HK-2 (cell line): ENCODE measurements at regions not wholly inside any gene's neighbourhood (a gene's known extent, or its start where the extent isn't known, plus 50 kb on each side); places are given as distances from the start of the nearest gene placed in this dataset.
"Not testable (repeated sequence)": the region's sequence is repeated elsewhere in the genome, so short reads cannot be mapped to it uniquely, and the experiment has no call there.

ENCODE experiments used
- DNase-seq: peaks from one replicate; pipeline ENCODE4 v3.0.0-alpha.2; 2018; ENCODE audit not compliant: unreplicated experiment

DNA sequence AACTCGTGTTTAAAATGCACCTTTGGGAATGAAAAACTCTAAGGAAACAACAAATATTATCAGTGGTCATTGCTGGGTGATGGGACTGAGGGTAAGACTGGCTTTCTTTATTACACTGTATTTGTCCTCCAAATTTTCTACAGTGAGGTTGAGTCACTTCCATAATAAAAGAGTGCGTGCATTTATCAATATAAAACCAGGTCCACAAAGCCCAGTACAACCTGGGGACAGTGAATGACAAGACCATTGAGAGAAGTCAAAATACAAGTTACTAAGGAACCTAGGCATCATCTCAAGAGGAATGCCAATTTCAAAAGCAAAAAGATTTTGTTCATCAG lies 76.4 kb downstream of the MAGED4 start:
- DNase-seq, result no peak

DNA sequence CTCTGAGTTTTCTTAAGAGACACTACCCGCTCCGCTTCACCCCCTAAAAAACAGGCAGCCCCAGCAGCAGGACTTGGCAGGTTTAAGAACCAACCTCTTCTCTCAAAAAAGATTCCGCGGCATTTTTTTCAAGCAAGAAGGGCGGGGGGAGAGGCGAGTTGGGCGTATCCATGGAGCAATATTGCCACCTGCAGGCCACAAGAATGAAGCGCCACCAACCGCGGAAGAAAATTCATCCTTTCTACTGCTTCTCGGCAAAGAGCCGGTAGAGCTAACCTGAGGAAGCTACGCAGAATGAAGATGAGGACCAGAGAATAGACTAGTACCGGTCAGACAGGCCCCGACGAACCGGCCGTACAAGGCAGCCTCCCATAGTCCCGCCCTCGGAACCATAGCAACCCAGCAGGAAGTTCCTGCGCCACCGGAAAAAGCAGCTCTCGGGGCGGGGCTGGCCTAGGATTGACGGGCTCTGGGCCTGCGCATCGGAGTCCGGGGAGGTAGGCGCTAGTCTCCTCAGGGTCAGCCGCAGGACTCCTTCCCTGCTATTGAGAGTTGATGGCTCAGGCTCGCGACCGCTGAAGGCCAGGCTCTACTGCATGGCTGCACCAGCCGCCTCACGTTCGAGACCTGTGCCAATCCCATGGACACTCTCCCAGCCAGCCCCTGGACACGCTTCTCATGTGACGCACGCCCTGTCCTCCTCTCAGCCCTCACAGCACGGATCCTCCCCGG lies 76.9 kb downstream of the MAGED4 start:
- peak; percentile 88 for DNase-seq

DNA sequence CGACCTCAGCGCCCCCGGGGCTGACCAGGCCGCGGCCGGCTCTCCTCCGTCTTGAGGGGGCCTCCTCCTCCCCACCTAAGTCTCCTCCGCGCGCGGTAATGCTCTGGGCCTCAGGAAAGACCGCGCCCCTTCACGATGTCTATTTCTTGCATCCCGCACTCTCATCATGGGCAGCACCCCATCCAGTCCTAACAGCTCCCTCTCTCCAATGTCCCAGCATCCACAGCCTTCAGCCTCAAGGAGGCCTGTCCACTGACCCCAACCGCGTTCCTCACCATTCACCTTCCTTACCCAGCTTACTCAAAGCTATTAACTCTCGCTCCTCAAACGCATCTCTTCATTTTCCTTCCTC lies 77.5 kb downstream of the MAGED4 start:
- DNase-seq, result no peak

DNA sequence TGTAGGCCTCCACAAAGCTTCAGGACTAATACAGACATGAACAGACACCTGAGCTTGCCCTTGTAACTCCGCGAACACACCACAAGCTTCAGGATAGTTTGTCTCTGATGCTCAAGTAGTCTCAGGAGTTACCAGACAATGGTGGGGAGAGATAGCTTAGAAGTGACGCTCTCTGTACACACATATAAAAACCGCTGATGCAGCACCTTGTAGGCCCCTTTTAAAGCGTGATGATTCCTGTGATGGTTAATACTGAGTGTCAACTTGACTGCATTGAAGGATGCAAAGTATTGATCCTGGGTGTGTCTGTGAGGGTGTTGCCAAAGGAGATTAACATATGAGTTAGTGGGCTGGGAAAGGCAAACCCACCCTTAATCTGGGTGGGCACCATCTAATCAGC lies 78.7 kb downstream of the MAGED4 start:
- DNase-seq, result no peak

DNA sequence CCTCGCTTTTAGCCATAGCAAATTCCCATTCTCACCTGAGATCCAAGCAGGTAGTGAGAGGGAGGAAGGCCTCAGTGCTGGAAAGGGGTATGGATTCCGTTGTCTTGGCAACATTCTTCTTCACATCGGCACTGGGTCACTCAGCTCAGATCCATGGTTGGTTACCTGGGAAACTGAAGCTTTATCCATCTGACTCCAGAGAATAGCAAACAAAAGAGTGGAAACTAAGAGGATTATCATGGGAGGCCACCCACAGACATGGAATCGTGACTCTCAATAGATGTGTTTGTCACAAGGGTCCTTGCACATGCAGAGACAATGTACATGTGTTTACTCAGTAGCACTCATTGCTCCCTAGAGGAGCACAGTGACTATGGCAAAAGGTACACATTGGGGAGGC lies 81.0 kb downstream of the MAGED4 start:
- DNase-seq, result no peak

DNA sequence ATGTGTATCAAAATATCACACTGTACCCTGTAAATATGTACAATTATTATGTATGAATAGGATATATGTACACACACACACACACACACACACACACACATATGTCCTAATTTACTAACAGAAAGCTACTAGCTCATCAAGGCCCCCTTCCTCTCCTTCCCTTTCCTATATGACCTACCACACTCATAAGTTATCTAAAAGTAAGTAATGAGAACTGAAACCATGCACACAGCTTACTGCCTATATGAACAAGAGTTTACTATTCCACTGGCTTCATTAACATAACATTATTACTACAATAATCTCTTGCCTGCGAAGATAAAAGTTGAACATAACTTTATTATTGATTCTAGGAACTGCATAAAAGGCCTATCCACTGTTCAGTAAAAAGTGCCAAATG lies 83.8 kb downstream of the MAGED4 start:
- not testable (repeated sequence) for DNase-seq

DNA sequence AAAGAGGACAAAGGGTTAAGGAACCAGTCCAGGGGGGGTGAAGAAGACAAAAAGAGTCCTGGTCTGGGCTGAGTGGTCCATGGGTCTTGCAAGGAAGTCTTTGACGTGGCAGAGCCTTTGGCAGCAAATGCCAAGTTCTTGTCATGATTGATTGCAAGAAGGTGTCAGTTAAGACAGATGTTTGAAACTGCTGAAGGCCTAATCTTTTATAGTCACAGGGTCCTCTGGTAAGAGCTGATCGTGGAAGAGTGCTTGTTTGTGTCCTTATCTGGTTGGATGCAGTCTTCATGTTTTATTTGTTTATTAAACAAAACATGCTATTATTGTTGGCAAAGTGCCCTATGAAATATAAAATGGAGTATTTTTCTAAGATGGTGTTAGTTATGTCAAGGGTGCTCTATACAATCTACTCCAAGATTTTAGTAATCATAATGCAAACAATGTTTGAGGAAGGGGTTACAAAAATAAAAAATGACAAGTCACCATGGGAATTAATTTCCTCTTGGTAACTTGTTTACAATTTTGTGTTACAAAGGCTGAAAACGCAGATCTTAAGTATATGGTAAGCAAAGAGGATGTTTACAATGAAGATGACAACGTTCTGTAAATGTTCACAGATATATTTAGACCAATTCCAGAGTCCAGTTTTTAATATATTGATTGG lies 85.9 kb downstream of the MAGED4 start:
- no peak for DNase-seq

DNA sequence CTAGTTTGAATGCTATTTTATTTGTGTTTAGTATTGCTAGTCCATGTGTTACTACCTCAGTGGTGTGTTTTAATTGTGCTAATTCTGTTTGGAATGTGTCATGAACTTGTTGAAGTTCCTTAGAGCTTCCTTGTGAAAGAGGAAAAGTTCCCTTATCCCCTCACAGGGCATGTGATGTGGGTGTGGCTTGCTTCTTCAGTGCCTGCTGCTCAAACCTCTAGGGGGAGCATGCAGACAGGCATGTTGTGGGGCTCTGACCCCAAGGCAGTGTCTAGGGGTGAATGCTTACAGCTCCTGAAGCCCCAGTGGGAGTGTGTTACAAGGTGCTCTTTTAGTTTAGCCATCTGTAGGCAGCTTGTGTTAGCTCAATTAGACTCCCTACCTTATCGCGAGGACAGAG lies 86.5 kb downstream of the MAGED4 start:
- no peak for DNase-seq

DNA sequence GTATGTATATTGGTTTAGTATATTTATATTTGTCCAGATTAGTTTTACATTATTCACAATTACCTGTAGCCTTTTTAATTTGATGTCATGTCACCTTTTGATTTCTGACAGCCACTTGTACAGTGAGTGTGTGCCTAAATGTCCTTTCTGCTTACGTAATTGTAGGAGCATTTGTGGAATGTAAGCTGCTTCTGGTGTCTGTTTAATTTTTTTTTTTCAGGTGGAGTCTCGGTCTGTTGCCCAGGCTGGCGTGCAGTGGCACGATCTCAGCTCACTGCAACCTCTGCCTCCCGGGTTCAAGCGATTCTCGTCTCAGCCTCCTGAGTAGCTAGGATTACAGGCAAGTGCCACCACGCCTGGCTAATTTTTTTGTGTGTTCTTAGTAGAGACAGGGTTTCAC lies 91.2 kb upstream of the XAGE2 start:
- DNase-seq, result no peak

DNA sequence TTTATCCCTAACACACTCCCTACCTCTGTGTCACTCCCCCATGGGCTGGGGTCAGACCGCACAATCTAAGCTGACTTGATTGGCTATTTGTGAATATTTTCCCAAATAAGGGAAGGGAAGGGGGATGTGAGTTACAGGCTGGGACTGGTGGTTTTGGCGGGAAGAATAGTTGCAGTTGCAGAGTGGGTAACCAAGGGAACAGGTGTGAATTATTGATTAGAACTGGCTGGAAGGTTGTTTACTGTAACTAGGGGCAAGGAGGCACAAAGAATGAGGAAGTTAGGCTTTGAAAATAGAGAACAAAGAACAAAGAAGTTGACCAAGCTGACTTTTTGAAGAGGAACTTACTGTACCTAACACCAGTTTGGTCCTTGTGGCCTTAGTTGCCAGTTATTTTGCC lies 88.0 kb upstream of the XAGE2 start:
- no peak for DNase-seq

DNA sequence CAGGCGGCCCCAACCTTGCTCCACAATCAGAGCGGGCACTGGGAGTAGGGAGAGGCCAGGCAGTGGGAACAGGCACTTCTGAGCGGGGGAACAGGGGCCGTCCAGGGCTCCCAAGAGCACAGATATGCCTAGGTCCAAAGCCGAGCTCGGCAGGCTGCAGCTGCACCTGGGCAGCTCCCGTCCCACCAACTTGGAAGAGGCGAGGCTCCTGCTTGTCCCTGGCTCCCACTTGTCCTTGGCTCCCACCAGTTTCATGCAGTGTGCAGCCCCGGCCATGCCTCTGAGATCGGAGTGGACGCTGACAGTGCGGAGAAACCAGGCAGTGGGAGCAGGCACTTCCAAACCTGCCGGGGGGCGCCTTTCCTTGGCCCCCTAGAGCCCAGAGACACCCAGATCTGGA lies 84.0 kb upstream of the XAGE2 start:
- DNase-seq, result no peak

DNA sequence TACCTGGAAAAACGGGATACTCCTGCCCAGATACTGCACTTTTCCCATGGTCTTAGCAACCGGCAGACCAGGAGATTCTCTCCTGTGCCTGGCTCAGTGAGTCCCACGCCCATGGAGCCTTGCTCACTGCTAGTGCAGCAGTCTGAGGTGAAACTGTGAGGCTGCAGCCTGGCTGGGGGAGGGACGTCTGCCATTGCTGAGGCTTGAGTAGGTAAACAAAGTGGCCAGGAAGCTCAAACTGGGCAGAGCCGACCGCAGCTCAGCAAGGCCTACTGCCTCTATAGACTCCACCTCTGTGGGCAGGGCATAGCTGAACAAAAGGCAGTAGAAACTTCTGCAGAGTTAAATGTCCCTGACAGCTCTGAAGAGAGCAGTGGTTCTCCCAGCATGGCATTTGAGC lies 69.9 kb upstream of the XAGE2 start:
- not testable (repeated sequence) for DNase-seq

DNA sequence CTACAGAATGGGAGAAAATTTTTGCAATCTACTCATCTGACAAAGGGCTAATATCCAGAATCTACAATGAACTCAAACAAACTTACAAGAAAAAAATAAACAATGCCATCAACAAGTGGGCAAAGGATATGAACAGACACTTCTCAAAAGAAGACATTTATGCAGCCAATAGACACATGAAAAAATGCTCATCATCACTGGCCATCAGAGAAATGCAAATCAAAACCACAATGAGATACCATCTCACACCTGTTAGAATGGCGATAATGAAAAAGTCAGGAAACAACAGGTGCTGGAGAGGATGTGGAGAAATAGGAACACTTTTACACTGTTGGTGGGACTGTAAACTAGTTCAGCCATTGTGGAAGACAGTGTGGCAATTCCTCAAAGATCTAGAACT lies 60.3 kb upstream of the XAGE2 start:
- not testable (repeated sequence) for DNase-seq
